ENCODE measurements at regions not wholly inside any gene's neighbourhood (a gene's known extent, or its start where the extent isn't known, plus 50 kb on each side); places are given as distances from the start of the nearest gene placed in this dataset.

DNA sequence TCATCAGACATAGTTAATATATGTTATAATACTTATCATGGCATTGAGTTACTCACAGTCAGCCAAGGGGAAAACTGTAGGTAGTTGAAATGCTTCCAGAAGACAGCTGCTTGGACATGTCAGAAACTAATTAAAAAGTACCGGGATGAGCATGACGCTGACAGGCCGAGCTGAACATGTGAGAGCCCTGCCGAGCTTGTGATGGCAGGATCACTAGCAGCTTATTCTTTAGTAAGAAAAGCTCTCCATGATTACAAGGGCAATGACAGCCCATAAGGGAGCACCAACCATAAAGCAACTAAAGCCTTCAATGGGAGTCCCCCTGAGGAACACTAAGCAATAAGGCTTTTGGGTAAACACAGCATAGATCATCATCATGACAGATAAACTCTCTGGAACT, 435.6 kb downstream of the TLL1 start:
- TF ChIP-seq, protein P1, sequence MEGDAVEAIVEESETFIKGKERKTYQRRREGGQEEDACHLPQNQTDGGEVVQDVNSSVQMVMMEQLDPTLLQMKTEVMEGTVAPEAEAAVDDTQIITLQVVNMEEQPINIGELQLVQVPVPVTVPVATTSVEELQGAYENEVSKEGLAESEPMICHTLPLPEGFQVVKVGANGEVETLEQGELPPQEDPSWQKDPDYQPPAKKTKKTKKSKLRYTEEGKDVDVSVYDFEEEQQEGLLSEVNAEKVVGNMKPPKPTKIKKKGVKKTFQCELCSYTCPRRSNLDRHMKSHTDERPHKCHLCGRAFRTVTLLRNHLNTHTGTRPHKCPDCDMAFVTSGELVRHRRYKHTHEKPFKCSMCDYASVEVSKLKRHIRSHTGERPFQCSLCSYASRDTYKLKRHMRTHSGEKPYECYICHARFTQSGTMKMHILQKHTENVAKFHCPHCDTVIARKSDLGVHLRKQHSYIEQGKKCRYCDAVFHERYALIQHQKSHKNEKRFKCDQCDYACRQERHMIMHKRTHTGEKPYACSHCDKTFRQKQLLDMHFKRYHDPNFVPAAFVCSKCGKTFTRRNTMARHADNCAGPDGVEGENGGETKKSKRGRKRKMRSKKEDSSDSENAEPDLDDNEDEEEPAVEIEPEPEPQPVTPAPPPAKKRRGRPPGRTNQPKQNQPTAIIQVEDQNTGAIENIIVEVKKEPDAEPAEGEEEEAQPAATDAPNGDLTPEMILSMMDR (conservative IDR thresholded peaks at IDR 0.05; ENCODE audit: low read length) = no peak
- TF ChIP-seq EZH2phosphoT487 (IDR thresholded peaks at IDR 0.05; ENCODE audit: borderline replicate concordance) = no peak
